Kidney (tissue), 13 donors: ENCODE measurements at regions not wholly inside any gene's neighbourhood (a gene's known extent, or its start where the extent isn't known, plus 50 kb on each side); places are given as distances from the start of the nearest gene placed in this dataset.

ENCODE experiments used
- DNase-seq, 5 donors: peaks; one replicate each; pipeline ENCODE4 v3.0.0-alpha.2; 2013 to 2020
- FAIRE-seq: peaks from 2 replicates; lab custom pipeline; 2012; peaks lifted over from hg19 to GRCh38; lab: Jason Lieb, UNC
- H3K27ac ChIP-seq, 2 donors: one replicate each; pipeline ENCODE4 v1.7.0; 2013; ENCODE audit warnings: low read depth in 2 of 2, low read length in 2 of 2, inconsistent platforms in 1 of 2
- H3K27me3 ChIP-seq: one replicate; pipeline ENCODE4 v1.7.1; 2013; ENCODE audit warnings: low read length, inconsistent platforms; ENCODE audit not compliant: control insufficient read depth, insufficient read depth
- H3K36me3 ChIP-seq, 3 donors: one replicate each; pipeline versions ENCODE4 v1.7.0 to v1.7.1; 2013; ENCODE audit warnings: low read length in 3 of 3, control low read depth in 1 of 3, inconsistent platforms in 1 of 3; ENCODE audit not compliant: insufficient read depth in 3 of 3, control insufficient read depth in 2 of 3
- H3K4me1 ChIP-seq, 3 donors: one replicate each; pipeline versions ENCODE4 v1.7.0 to v1.7.1; 2013; ENCODE audit warnings: low read length in 3 of 3, inconsistent platforms in 1 of 3, low read depth in 1 of 3; ENCODE audit not compliant: control insufficient read depth in 2 of 3, insufficient read depth in 2 of 3
- H3K4me3 ChIP-seq, 3 donors: one replicate each; pipeline versions ENCODE4 v1.7.0 to v1.8.1; 2013; ENCODE audit warnings: low read length in 3 of 3, control low read depth in 1 of 3, inconsistent platforms in 1 of 3
- H3K9ac ChIP-seq, 3 donors: one replicate each; pipeline versions ENCODE4 v1.7.0 to v1.7.1; 2013; ENCODE audit warnings: low read length in 3 of 3, control low read depth in 1 of 3, inconsistent platforms in 1 of 3
- H3K9me3 ChIP-seq, 3 donors: one replicate each; pipeline versions ENCODE4 v1.7.0 to v1.7.1; 2013; ENCODE audit warnings: low read length in 3 of 3, control low read depth in 1 of 3, inconsistent platforms in 1 of 3; ENCODE audit not compliant: control insufficient read depth in 2 of 3, insufficient read depth in 1 of 3
- intact Hi-C: fragments of 100-400 bp; cut with DNase I; formaldehyde crosslinking; loops from one replicate; pipeline ENCODE4 v1.11.1; 2022
- TF ChIP-seq, protein P1 (sequence below): IDR thresholded peaks from 3 replicates; pipeline ENCODE4 v1.5.1; 2012; ENCODE audit warnings: mild to moderate bottlenecking, moderate library complexity, borderline replicate concordance; ENCODE audit not compliant: insufficient read depth; ENCODE audit errors: extremely low read depth
- donor health status: control.
- donor health status: control.
- donor health status: control.
- donor health status: control.
- donor health status: control.
- donor health status: DM: yes; HTN: yes; CAD: no.
- donor health status: Normal renal cell carcinoma (clear cell type).

DNA sequence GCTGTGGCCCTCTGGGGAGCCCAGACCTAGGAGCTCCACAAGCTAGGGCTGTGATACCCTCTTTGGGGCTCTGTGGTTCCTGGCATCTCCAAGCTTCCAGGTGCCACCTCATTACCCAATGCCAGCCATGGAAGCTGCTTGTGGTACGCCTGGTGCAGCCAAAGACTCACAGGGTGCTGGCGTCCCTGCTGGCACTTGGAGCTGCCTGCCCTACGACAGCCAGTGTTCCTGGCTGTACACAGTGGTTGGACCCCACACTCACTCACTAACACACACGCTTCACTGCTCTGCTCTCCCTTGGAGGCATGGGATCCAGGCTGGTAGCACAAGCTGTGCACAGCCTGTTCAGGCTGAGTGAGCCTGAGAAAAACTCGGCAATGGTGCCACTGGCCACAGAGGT is 894.1 kb upstream of the PHF14 start:
- Histone ChIP-seq H3K27me3 (no peaks in the 10 kb centered on the region), H3K36me3 (no peaks in the 10 kb centered on the region), H3K4me1 (no peaks in the 10 kb centered on the region), H3K9ac (no peak overlapping the region), H3K4me3 (no peak overlapping the region), H3K9me3 (no peaks in the 10 kb centered on the region), H3K27ac (no peak overlapping the region)
- intact Hi-C loops = no loop called here
- DNase-seq (no peak), FAIRE-seq (no peak)
- TF ChIP-seq, protein P1, sequence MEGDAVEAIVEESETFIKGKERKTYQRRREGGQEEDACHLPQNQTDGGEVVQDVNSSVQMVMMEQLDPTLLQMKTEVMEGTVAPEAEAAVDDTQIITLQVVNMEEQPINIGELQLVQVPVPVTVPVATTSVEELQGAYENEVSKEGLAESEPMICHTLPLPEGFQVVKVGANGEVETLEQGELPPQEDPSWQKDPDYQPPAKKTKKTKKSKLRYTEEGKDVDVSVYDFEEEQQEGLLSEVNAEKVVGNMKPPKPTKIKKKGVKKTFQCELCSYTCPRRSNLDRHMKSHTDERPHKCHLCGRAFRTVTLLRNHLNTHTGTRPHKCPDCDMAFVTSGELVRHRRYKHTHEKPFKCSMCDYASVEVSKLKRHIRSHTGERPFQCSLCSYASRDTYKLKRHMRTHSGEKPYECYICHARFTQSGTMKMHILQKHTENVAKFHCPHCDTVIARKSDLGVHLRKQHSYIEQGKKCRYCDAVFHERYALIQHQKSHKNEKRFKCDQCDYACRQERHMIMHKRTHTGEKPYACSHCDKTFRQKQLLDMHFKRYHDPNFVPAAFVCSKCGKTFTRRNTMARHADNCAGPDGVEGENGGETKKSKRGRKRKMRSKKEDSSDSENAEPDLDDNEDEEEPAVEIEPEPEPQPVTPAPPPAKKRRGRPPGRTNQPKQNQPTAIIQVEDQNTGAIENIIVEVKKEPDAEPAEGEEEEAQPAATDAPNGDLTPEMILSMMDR = no peak

DNA sequence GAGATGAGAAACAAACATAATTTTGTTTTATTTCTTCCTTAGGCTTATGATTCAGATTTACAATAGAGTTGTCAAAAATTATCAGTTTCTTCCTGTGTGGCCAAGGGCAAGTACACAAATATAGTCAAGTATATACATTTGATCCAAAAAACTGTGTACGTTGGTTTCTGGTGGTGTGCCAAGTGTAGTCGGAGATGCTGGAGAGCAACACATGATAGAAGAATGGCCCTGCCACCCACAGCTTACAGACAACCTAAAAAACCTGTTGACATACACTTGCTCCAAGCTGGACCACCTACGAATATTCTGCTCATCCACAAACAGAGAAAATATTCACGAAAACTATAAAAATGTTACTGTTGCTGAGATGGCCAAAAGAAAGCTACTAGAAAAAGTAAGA is 890.8 kb upstream of the PHF14 start:
- intact Hi-C loops = no loop called here
- Histone ChIP-seq H3K4me1 (no peaks in the 10 kb centered on the region), H3K9me3 (no peaks in the 10 kb centered on the region), H3K27me3 (no peaks in the 10 kb centered on the region), H3K36me3 (no peaks in the 10 kb centered on the region), H3K27ac (no peak overlapping the region), H3K9ac (no peak overlapping the region), H3K4me3 (no peak overlapping the region)
- TF ChIP-seq, protein P1 = no peak
- DNase-seq = no peak
- FAIRE-seq = no peak

DNA sequence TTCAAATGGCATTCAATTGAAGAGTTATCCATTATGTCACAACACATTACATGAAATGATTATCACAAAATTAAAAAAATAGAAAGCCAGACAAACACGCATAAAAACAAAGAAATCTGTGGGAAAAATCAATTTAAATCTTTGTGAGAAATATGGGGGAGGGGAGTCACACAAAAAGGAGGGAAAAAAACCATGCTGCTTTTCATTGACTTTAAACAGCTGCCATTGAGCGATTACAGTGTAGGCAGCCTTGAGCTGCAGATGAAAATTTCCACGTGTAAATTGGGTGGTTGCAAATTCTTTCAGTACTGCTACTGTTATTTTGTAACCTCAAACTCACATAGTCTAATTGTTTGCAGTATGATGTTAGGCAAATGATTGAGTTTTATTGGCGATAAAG is 889.9 kb upstream of the PHF14 start:
- no peaks in the 10 kb centered on the region for H3K9me3 ChIP-seq
- intact Hi-C loops = no loop called here
- H3K9ac ChIP-seq = no peak overlapping the region
- H3K27ac ChIP-seq = no peak overlapping the region
- no peak overlapping the region for H3K4me3 ChIP-seq
- H3K27me3 ChIP-seq = no peaks in the 10 kb centered on the region
- FAIRE-seq (no peak), DNase-seq (no peak)
- H3K4me1 ChIP-seq = no peaks in the 10 kb centered on the region
- TF ChIP-seq, protein P1 = no peak
- H3K36me3 ChIP-seq = no peaks in the 10 kb centered on the region

- Histone ChIP-seq H3K27ac (no peak overlapping the region), H3K9me3 (no peaks in the 10 kb centered on the region), H3K4me3 (no peak overlapping the region), H3K36me3 (no peaks in the 10 kb centered on the region), H3K27me3 (no peaks in the 10 kb centered on the region), H3K9ac (no peak overlapping the region), H3K4me1 (no peaks in the 10 kb centered on the region)
- FAIRE-seq = no peak
- intact Hi-C loops = no loop called here
- TF ChIP-seq, protein P1 = no peak
- no peak for DNase-seq
Measured at GRCh38 chr7:10085231-10085630, 888.4 kb upstream of the PHF14 start.
